ENCODE measurements at regions not wholly inside any gene's neighbourhood (a gene's known extent, or its start where the extent isn't known, plus 50 kb on each side); places are given as distances from the start of the nearest gene placed in this dataset.
"Not testable (repeated sequence)": the region's sequence is repeated elsewhere in the genome, so short reads cannot be mapped to it uniquely, and the experiment has no call there.

DNA sequence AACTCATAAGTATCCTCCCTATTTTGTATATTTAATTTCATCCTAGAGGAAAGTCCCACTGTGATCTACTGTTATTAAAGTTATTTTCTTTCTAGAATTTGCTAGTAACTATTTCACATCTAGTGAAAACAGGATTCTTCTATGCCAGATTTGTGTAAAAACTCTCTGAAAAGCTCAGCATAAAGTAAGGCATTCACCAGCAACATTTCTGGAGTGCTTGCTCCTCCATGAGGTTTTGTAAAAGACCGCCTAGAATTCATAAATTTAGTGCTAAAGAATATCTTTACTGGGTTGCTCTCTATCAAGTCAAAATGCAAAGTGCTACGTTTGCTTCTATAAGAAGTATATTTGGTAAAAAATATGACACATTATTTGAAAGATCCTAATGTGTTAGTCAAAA lies 173.5 kb upstream of the IRAK1BP1 start:
- no peaks in the 10 kb centered on the region for H3K36me3 ChIP-seq (ENCODE audit: control insufficient read depth, insufficient read depth, low read length)
- no peak overlapping the region for H3K27ac ChIP-seq
- no peaks in the 10 kb centered on the region for H3K79me2 ChIP-seq
- H3K9me3 ChIP-seq (ENCODE audit: control insufficient read depth, low read length): no peaks in the 10 kb centered on the region
- no peak overlapping the region for H3K4me3 ChIP-seq (ENCODE audit: low read depth, low read length)
- no peak overlapping the region for H3K9ac ChIP-seq
- H3K4me2 ChIP-seq (ENCODE audit: low read length): no peak overlapping the region
- no peak for TF ChIP-seq CTCF (IDR thresholded peaks at IDR 0.05)
- no peaks in the 10 kb centered on the region for H3K27me3 ChIP-seq (ENCODE audit: control insufficient read depth, insufficient read depth, low read length)
- no peaks in the 10 kb centered on the region for H3K4me1 ChIP-seq
- H2AFZ ChIP-seq: no peak overlapping the region

DNA sequence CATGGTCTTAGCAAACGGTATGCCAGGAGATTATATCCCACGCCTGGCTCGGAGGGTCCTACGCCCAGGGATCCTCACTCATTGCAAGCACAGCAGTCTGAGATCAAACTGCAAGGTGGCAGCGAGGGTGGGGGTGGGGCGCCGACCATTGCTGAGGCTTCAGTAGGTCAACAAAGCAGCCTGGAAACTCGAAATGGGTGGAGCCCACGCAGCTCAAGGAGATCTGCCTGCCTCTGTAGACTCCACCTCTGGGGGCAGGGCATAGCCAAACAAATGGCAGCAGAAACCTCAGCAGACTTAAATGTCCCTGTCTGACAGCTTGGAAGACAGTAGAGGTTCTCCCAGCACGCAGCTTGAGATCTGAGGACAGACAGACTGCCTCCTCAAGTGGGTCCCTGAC lies 172.7 kb upstream of the IRAK1BP1 start:
- H3K4me2 ChIP-seq (ENCODE audit: low read length); H3K9ac ChIP-seq; H3K79me2 ChIP-seq; H3K36me3 ChIP-seq (ENCODE audit: control insufficient read depth, insufficient read depth, low read length); H3K9me3 ChIP-seq (ENCODE audit: control insufficient read depth, low read length); H3K27ac ChIP-seq; H3K4me1 ChIP-seq; H2AFZ ChIP-seq; H3K27me3 ChIP-seq (ENCODE audit: control insufficient read depth, insufficient read depth, low read length); H3K4me3 ChIP-seq (ENCODE audit: low read depth, low read length): not testable (repeated sequence)

GRCh38 chr6:78700991-78701390 lies 166.4 kb upstream of the IRAK1BP1 start:
- H3K9me3 ChIP-seq (ENCODE audit: control insufficient read depth, low read length): no peaks in the 10 kb centered on the region
- no peak overlapping the region for H2AFZ ChIP-seq
- no peaks in the 10 kb centered on the region for H3K79me2 ChIP-seq
- H3K4me3 ChIP-seq (ENCODE audit: low read depth, low read length): no peak overlapping the region
- H3K27ac ChIP-seq: no peak overlapping the region
- no peak overlapping the region for H3K9ac ChIP-seq
- no peak for TF ChIP-seq CTCF (IDR thresholded peaks at IDR 0.05)
- H3K36me3 ChIP-seq (ENCODE audit: control insufficient read depth, insufficient read depth, low read length): no peaks in the 10 kb centered on the region
- H3K4me1 ChIP-seq: no peaks in the 10 kb centered on the region
- no peaks in the 10 kb centered on the region for H3K27me3 ChIP-seq (ENCODE audit: control insufficient read depth, insufficient read depth, low read length)
- H3K4me2 ChIP-seq (ENCODE audit: low read length): no peak overlapping the region

DNA sequence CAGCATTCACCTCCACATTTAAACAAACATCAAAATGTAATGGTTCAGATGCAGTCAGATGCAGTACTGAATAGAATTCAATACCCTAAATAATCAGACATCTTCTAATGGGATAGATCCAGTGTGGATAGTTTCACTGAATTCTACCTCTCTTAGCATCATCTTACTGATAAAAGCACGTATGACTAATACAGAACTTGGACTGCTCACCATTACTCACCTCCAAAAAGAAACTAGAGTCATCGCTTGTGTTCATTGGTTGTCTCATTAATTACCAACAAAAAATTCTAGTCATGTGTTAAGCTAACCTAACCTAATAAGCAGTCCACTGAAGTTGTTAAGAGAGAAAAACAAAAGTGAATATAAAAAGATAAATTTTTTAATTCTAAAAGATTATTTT lies 165.9 kb upstream of the IRAK1BP1 start:
- H2AFZ ChIP-seq: no peak overlapping the region
- no peak overlapping the region for H3K4me3 ChIP-seq (ENCODE audit: low read depth, low read length)
- no peaks in the 10 kb centered on the region for H3K27me3 ChIP-seq (ENCODE audit: control insufficient read depth, insufficient read depth, low read length)
- no peaks in the 10 kb centered on the region for H3K9me3 ChIP-seq (ENCODE audit: control insufficient read depth, low read length)
- no peak overlapping the region for H3K4me2 ChIP-seq (ENCODE audit: low read length)
- H3K79me2 ChIP-seq: no peaks in the 10 kb centered on the region
- no peaks in the 10 kb centered on the region for H3K36me3 ChIP-seq (ENCODE audit: control insufficient read depth, insufficient read depth, low read length)
- H3K27ac ChIP-seq: no peak overlapping the region
- no peaks in the 10 kb centered on the region for H3K4me1 ChIP-seq
- TF ChIP-seq CTCF (IDR thresholded peaks at IDR 0.05): no peak
- no peak overlapping the region for H3K9ac ChIP-seq

GRCh38 chr6:78709021-78709420 lies 158.3 kb upstream of the IRAK1BP1 start:
- H3K36me3 ChIP-seq (ENCODE audit: control insufficient read depth, insufficient read depth, low read length): no peaks in the 10 kb centered on the region
- H3K9me3 ChIP-seq (ENCODE audit: control insufficient read depth, low read length): no peaks in the 10 kb centered on the region
- TF ChIP-seq CTCF (IDR thresholded peaks at IDR 0.05): no peak
- H2AFZ ChIP-seq: no peak overlapping the region
- H3K27ac ChIP-seq: no peak overlapping the region
- H3K27me3 ChIP-seq (ENCODE audit: control insufficient read depth, insufficient read depth, low read length): no peaks in the 10 kb centered on the region
- H3K9ac ChIP-seq: no peak overlapping the region
- H3K4me2 ChIP-seq (ENCODE audit: low read length): no peak overlapping the region
- no peaks in the 10 kb centered on the region for H3K4me1 ChIP-seq
- no peaks in the 10 kb centered on the region for H3K79me2 ChIP-seq
- H3K4me3 ChIP-seq (ENCODE audit: low read depth, low read length): no peak overlapping the region
